HCT116 (cell line): ENCODE measurements at regions not wholly inside any gene's neighbourhood (a gene's known extent, or its start where the extent isn't known, plus 50 kb on each side); places are given as distances from the start of the nearest gene placed in this dataset.
A peak's percentile ranks its signal among the peaks of the same experiment; 100 is the strongest.

Experiments
- ATAC-seq: fragments of 200-7000 bp; cut with Tn5 transposase; 2 replicates; pipeline ENCODE4 v1.9.1; 2020; ENCODE audit warnings: mild to moderate bottlenecking, moderate library complexity
- BruUV-seq: library from RNA; stranded (reverse); fragments of 400-500 nt; replicated peaks from 2 replicates; lab custom pipeline; 2021; lab: Mats Ljungman, UMichigan
- CTCF ChIA-PET: fragments of 300-600 bp; sonication (Branson Sonifier 250); formaldehyde crosslinking; loops from one replicate; lab custom pipeline; 2021; ENCODE audit warnings: antibody characterized with exemption; lab: Charles Lee
- POLR2A ChIA-PET: fragments of 300-600, 350-600 bp; sonication (Branson Sonifier 250); formaldehyde crosslinking; loops from one replicate; lab custom pipeline; 2021; ENCODE audit warnings: antibody characterized with exemption; lab: Charles Lee
- RAD21 ChIA-PET, 2 experiments: fragments of 300-600 bp; sonication (Branson Sonifier 250); formaldehyde crosslinking; loops; one replicate each; lab custom pipeline; 2023; ENCODE audit warnings: low total read pairs in 2 of 2; ENCODE audit not compliant: uncharacterized antibody in 2 of 2, unreplicated experiment in 2 of 2, low non-redundant PET in 1 of 2; lab: Charles Lee
- DNase-seq: peaks from one replicate; pipeline ENCODE4 v3.0.0-alpha.2; 2010; ENCODE audit warnings: low read depth, low spot score
- H2AFZ ChIP-seq: fragments of 200-600 bp; shearing (Covaris generic), sonication (generic); 2 replicates; pipeline ENCODE4 v1.6.1; 2017; ENCODE audit warnings: low read depth, mixed run types, mixed read lengths, antibody characterized with exemption, low read length; ENCODE audit not compliant: poor library complexity, severe bottlenecking
- H3K27ac ChIP-seq: 2 replicates; pipeline ENCODE4 v1.5.1; 2012; ENCODE audit warnings: low read depth, low read length
- H3K27me3 ChIP-seq: fragments of 200-600 bp; sonication (generic); 2 replicates; pipeline ENCODE4 v1.6.1; 2016; ENCODE audit warnings: mixed run types, low read length, mixed read lengths; ENCODE audit not compliant: insufficient read depth
- H3K36me3 ChIP-seq, 2 experiments: fragments of 200-500 bp in 1 of 2; fragments of 200-600 bp in 1 of 2; sonication (Bioruptor generic) in 1 of 2; sonication (generic) in 1 of 2; 2 replicates each; pipeline versions ENCODE4 v1.5.1 to v1.6.1; 2014 to 2016; ENCODE audit warnings: low read length in 2 of 2, inconsistent platforms in 1 of 2, mixed read lengths in 1 of 2, mixed run types in 1 of 2; ENCODE audit not compliant: insufficient read depth in 2 of 2, control insufficient read depth in 1 of 2
- H3K4me1 ChIP-seq, 2 experiments: fragments of 200-600 bp in 1 of 2; sonication (generic) in 1 of 2; 2 replicates each; pipeline versions ENCODE4 v1.5.1 to v1.6.1; 2012 to 2017; ENCODE audit warnings: low read length in 2 of 2, inconsistent platforms in 1 of 2, mild to moderate bottlenecking in 1 of 2, mixed read lengths in 1 of 2, mixed run types in 1 of 2, moderate library complexity in 1 of 2; ENCODE audit not compliant: insufficient read depth in 2 of 2, control insufficient read depth in 1 of 2
- H3K4me2 ChIP-seq: fragments of 200-600 bp; sonication (generic); 2 replicates; pipeline ENCODE4 v1.6.1; 2017; ENCODE audit warnings: mixed run types, low read length, mixed read lengths
- H3K4me3 ChIP-seq, 2 experiments: fragments of 200-600 bp in 1 of 2; sonication (generic) in 1 of 2; replicated peaks in 1 of 2; 2 replicates each; pipeline ENCODE4 v1.5.1; 2011 to 2016; ENCODE audit warnings: low read length in 2 of 2, control low read depth in 1 of 2, low read depth in 1 of 2, mild to moderate bottlenecking in 1 of 2, mixed read lengths in 1 of 2, mixed run types in 1 of 2
- H3K79me2 ChIP-seq: fragments of 200-600 bp; sonication (generic); 2 replicates; pipeline ENCODE4 v1.6.1; 2017; ENCODE audit warnings: mild to moderate bottlenecking, mixed run types, low read length, moderate library complexity, mixed read lengths; ENCODE audit not compliant: insufficient read depth
- H3K9ac ChIP-seq: fragments of 200-600 bp; sonication (generic); 2 replicates; pipeline ENCODE4 v1.6.1; 2016; ENCODE audit warnings: low read length, mixed read lengths
- H3K9me2 ChIP-seq: fragments of 200-600 bp; sonication (generic), shearing (Covaris generic); 2 replicates; pipeline ENCODE4 v1.6.1; 2017; ENCODE audit warnings: mixed run types, mild to moderate bottlenecking, moderate library complexity; ENCODE audit not compliant: insufficient read depth
- H3K9me3 ChIP-seq, 2 experiments: fragments of 200-500 bp in 1 of 2; fragments of 200-600 bp in 1 of 2; sonication (Bioruptor generic) in 1 of 2; sonication (generic) in 1 of 2; 2 replicates each; pipeline ENCODE4 v1.6.1; 2014 to 2017; ENCODE audit warnings: low read length in 2 of 2, mixed read lengths in 2 of 2, inconsistent platforms in 1 of 2, low read depth in 1 of 2, mild to moderate bottlenecking in 1 of 2, mixed run types in 1 of 2, moderate library complexity in 1 of 2; ENCODE audit not compliant: control insufficient read depth in 1 of 2, insufficient read depth in 1 of 2
- H4K20me1 ChIP-seq: fragments of 200-600 bp; sonication (generic), shearing (Covaris generic); 2 replicates; pipeline ENCODE4 v1.6.1; 2017; ENCODE audit warnings: mixed run types, mild to moderate bottlenecking, moderate library complexity; ENCODE audit not compliant: insufficient read depth
- CTCF ChIP-seq, 3 experiments: fragments of 200-600 bp in 1 of 3; sonication (generic) in 1 of 3; IDR thresholded peaks in 2 of 3; conservative IDR thresholded peaks in 1 of 3; 2 replicates each; pipeline ENCODE4 v1.5.1; 2012 to 2017; ENCODE audit warnings: low read depth in 2 of 3, low read length in 2 of 3, antibody characterized with exemption in 1 of 3, borderline replicate concordance in 1 of 3, control low read depth in 1 of 3, mild to moderate bottlenecking in 1 of 3, mixed read lengths in 1 of 3, mixed run types in 1 of 3, moderate library complexity in 1 of 3; ENCODE audit not compliant: insufficient read depth in 1 of 3
- EGR1 ChIP-seq: IDR thresholded peaks from 2 replicates; pipeline ENCODE4 v1.6.1; 2012; ENCODE audit warnings: low read depth
- ELF1 ChIP-seq: IDR thresholded peaks from 2 replicates; pipeline ENCODE4 v1.6.1; 2012; ENCODE audit warnings: low read depth, borderline replicate concordance
- EZH2 ChIP-seq: fragments of 200-600 bp; sonication (generic); IDR thresholded peaks from 2 replicates; pipeline ENCODE4 v1.6.1; 2017; ENCODE audit warnings: antibody characterized with exemption, mixed run types
- EZH2phosphoT487 ChIP-seq: fragments of 200-600 bp; IDR thresholded peaks from 2 replicates; pipeline ENCODE4 v1.6.1; 2018; ENCODE audit warnings: antibody characterized with exemption, borderline replicate concordance
- FOSL1 ChIP-seq: IDR thresholded peaks from 2 replicates; pipeline ENCODE4 v1.6.1; 2012; ENCODE audit warnings: low read depth
- JUND ChIP-seq: IDR thresholded peaks from 2 replicates; pipeline ENCODE4 v1.6.1; 2012
- MAX ChIP-seq: IDR thresholded peaks from 2 replicates; pipeline ENCODE4 v1.6.1; 2012
- POLR2AphosphoS5 ChIP-seq: IDR thresholded peaks from 2 replicates; pipeline ENCODE4 v1.6.1; 2011; ENCODE audit warnings: mild to moderate bottlenecking, low read depth, low read length, moderate library complexity
- RAD21 ChIP-seq: IDR thresholded peaks from 2 replicates; pipeline ENCODE4 v1.6.1; 2012; ENCODE audit warnings: low read depth, mild to moderate bottlenecking
- REST ChIP-seq: IDR thresholded peaks from 2 replicates; pipeline ENCODE4 v1.6.1; 2012; ENCODE audit warnings: low read depth
- SP1 ChIP-seq: IDR thresholded peaks from 2 replicates; pipeline ENCODE4 v1.6.1; 2012; ENCODE audit warnings: low read depth
- SRF ChIP-seq: IDR thresholded peaks from 2 replicates; pipeline ENCODE4 v1.6.1; 2012; ENCODE audit warnings: low read depth
- TCF7L2 ChIP-seq: IDR thresholded peaks from 2 replicates; pipeline ENCODE4 v1.7.0; 2011; ENCODE audit warnings: borderline replicate concordance, inconsistent platforms; ENCODE audit not compliant: insufficient read depth, insufficient read length; ENCODE audit errors: extremely low read depth
- YY1 ChIP-seq: IDR thresholded peaks from 2 replicates; pipeline ENCODE4 v1.6.1; 2011; ENCODE audit warnings: low read length, low read depth, moderate library complexity, mild to moderate bottlenecking; ENCODE audit not compliant: insufficient replicate concordance; ENCODE audit errors: extremely low read depth
- ZFX ChIP-seq: fragments of 450-650 bp; IDR thresholded peaks from 2 replicates; pipeline ENCODE4 v1.6.1; 2017
- ZNF274 ChIP-seq: fragments of 200-500 bp; sonication (Bioruptor generic); IDR thresholded peaks from 2 replicates; pipeline ENCODE4 v1.6.1; 2014; ENCODE audit warnings: mild to moderate bottlenecking, low read depth, low read length, inconsistent platforms
- intact Hi-C: fragments of 100-400 bp; cut with micrococcal nuclease; formaldehyde crosslinking; loops from 2 replicates; pipeline ENCODE4 v1.10.0; 2022
- TF ChIP-seq, protein P1 (sequence below): IDR thresholded peaks from 2 replicates; pipeline ENCODE4 v1.6.1; 2011; ENCODE audit warnings: mild to moderate bottlenecking, low read length, moderate library complexity; ENCODE audit not compliant: insufficient replicate concordance; ENCODE audit errors: extremely low read depth
- TF ChIP-seq, protein P2 (sequence below): IDR thresholded peaks from 2 replicates; pipeline ENCODE4 v1.6.1; 2012

DNA sequence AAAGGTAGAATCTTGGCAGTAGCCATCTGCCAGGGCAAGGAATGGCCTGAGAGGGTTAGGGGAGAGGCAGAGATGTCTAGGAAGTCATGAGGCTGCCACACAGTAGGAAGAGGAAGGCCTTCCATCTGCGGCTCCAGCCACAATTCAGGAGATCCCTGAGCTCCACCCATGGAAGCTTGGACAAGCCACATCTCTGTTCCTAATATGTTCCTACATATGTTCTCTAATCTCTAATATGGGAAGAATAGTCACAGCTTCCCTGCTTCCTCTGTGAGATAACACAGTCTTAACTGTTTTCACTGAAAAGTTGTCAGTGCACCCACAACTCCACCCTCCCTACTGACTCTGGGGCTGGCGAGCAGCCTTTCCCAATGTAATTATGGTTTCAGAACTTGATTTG lies 109.5 kb downstream of the CDC7 start:
- POLR2A ChIA-PET = no interaction called here
- CTCF ChIA-PET = no interaction called here
- intact Hi-C loops = no loop called here

More for the DNA sequence above, 109.5 kb downstream of the CDC7 start:
- Histone ChIP-seq H2AFZ (peak overlapping the region; percentile 8), H3K27me3 (no peaks in the 10 kb centered on the region), H3K27ac (no peak overlapping the region), H3K9me2 (no peaks in the 10 kb centered on the region), H3K4me3 (no peak overlapping the region; a peak in 1 of 4 replicates), H4K20me1 (no peaks in the 10 kb centered on the region), H3K36me3 (no peaks in the 10 kb centered on the region), H3K4me1 (peaks cover 13 to 56% of the 10 kb centered on the region in 2 experiments), H3K79me2 (no peaks in the 10 kb centered on the region), H3K4me2 (peak overlapping the region; percentile 53)
- DNase-seq = no peak
- BruUV-seq = no TSS peak
- peak; percentile 13; the same call in 1 of the 2 replicates for ATAC-seq
- RAD21 ChIA-PET = no interaction called here
- TF ChIP-seq EZH2 (no peak), ZFX (no peak), RAD21 (no peak), POLR2AphosphoS5 (no peak), SP1 (no peak), JUND (no peak), TCF7L2 (no peak), MAX (no peak), FOSL1 (no peak), SRF (no peak), EGR1 (no peak), EZH2phosphoT487 (no peak), REST (no peak), YY1 (no peak), ELF1 (no peak), CTCF (IDR thresholded peaks at IDR 0.05 in 2 of 3, conservative IDR thresholded peaks at IDR 0.05 in 1 of 3; ENCODE audit: borderline replicate concordance in 1 of 3, insufficient read depth in 1 of 3, low read depth in 2 of 3, low read length in 2 of 3) (no peak), ZNF274 (no peak)
- TF ChIP-seq, protein P1, sequence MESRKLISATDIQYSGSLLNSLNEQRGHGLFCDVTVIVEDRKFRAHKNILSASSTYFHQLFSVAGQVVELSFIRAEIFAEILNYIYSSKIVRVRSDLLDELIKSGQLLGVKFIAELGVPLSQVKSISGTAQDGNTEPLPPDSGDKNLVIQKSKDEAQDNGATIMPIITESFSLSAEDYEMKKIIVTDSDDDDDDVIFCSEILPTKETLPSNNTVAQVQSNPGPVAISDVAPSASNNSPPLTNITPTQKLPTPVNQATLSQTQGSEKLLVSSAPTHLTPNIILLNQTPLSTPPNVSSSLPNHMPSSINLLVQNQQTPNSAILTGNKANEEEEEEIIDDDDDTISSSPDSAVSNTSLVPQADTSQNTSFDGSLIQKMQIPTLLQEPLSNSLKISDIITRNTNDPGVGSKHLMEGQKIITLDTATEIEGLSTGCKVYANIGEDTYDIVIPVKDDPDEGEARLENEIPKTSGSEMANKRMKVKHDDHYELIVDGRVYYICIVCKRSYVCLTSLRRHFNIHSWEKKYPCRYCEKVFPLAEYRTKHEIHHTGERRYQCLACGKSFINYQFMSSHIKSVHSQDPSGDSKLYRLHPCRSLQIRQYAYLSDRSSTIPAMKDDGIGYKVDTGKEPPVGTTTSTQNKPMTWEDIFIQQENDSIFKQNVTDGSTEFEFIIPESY = no peak
- TF ChIP-seq, protein P2, sequence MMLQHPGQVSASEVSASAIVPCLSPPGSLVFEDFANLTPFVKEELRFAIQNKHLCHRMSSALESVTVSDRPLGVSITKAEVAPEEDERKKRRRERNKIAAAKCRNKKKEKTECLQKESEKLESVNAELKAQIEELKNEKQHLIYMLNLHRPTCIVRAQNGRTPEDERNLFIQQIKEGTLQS = no peak
- TF ChIP-seq, all 23 proteins: peak for 0
- no peaks in the 10 kb centered on the region for H3K9me3 ChIP-seq
- peak overlapping the region; percentile 9; the same call in 1 of the 2 replicates for H3K9ac ChIP-seq
